HG03103 (cell line): ENCODE measurements at regions not wholly inside any gene's neighbourhood (a gene's known extent, or its start where the extent isn't known, plus 50 kb on each side); places are given as distances from the start of the nearest gene placed in this dataset.

Experiments
- ATAC-seq: cut with Tn5 transposase; IDR thresholded peaks from one replicate; pipeline ENCODE4 v1.9.1; 2021; ENCODE audit warnings: low read depth; ENCODE audit not compliant: unreplicated experiment

- no peak for ATAC-seq
Observed at GRCh38 chr10:3526727-3527501, 258.1 kb downstream of the KLF6 start.

DNA sequence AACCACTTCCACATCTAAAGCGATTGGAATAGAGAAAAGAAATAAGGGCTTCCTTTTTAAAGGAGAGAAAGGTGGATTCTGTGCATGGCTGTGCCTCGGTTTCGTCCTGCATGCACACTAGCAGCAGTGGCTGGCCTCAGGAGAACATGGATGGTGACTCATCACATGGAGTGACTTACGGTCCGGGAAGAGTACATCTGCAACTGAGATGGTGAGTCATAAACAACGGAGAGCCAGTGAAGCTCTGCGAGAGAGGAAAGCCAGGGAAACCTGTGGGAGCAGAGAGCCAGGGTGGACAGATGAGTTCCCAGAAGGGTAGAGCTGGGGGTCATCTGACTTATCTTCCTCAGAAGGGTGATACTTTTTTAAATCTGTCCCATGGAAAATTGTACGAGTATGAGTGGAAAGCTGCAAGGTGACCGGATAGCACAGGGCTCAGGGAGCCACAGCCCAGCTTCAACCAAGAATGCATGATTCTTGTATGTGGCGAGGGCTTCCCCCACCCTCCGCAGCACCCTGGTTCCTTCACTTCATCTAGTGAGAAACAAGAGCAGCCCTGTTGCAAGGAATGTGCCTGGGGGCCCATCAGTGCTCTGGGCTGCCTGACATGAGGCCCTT lies 259.1 kb downstream of the KLF6 start:
- no peak for ATAC-seq

- ATAC-seq = no peak
Observed at GRCh38 chr10:3524086-3524960, 260.7 kb downstream of the KLF6 start.

GRCh38 chr10:3523309-3524050 lies 261.5 kb downstream of the KLF6 start:
- ATAC-seq = no peak

DNA sequence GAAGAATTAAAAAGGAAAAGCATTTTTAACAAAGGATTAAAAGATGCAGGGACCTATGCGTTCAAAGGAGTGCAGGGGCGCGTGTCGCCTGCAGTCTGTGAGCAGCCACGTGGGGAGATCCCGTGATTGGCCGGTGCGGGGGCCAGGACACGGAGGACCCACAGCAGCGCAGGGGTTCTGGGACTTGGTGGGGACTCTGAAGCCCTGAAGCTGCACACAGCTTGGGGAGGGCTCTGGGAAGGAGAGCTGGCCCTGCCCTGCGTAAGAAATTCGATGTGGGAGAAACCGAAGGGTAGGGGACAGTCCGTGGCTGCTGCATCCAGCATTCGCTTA lies 268.1 kb downstream of the KLF6 start:
- no peak for ATAC-seq

DNA sequence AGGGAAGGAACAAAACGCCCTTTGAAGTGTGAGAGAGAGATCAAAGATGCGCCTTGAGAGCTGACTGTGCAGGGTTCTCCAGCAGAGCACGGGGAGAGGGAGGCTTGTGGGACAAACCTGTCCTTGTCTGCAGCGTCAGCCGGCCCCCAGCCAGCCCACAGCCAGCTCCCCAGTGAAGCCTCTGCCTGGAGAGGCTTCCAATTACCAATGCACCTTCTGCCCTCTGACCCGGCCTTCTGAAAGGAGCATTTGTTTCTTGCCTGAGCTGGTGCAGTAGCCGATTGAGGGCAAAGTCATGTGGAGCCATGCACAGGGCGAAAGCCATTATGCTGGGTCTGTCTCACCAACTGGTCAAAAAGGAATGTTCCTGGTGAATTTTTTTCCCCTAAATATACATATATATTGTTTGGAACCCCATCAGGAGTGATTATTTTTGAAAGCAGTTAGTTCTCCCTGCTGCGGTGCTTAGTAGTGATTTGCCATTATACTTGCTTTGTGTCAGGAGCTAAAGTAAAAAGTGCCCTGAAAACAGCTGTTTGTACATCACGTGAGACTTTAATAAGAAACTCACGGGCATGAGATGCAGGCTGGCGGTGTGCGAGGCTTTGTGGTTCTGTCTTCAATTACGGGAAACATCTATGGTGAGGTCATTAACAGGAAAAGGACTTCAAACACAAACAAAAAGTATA lies 268.6 kb downstream of the KLF6 start:
- no peak for ATAC-seq

- ATAC-seq = no peak
Observed at GRCh38 chr10:3514691-3515090, 270.3 kb downstream of the KLF6 start.

- ATAC-seq = no peak
Observed at GRCh38 chr10:3512263-3512662, 272.7 kb downstream of the KLF6 start.

- no peak for ATAC-seq
Observed at GRCh38 chr10:3511483-3511882, 273.5 kb downstream of the KLF6 start.

DNA sequence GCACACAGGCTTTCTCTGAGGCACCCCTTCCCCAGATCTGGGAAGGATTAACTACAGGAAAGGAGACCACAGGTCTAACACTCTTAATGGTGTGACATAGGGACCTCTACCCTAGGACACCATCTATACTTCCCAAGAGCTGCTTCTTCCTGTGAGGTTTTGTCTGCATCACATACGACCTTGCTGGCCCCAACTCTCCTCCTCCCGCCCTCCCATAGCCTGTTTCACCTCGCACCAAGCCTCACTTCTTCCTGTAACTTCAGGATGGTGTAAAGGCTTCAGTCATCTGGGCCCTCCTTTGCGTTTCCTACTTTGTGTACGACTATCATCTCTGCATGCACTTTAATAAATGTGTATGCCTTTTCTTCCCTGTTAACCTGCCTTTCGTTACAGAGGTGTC lies 274.3 kb downstream of the KLF6 start:
- no peak for ATAC-seq

DNA sequence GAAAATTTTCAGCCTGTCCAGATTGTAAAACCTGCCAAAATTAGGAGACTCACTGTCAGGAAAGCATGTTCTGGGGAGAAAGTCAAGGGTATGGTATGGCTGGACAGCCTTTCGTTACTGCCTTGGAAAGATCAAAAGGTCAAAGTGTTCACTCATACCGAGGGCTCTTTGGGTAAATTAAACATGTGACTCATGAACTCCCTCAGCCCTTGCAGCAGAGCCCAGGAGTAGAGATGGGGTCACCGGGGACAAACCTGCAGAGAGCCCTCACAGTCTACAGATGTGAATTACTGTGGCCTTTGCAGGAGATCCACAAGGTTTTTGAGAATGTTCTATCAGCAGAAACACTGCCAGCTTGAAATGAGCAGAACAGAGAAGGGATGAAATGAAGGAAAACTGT lies 275.7 kb downstream of the KLF6 start:
- ATAC-seq = no peak

- no peak for ATAC-seq
Observed at GRCh38 chr10:3503299-3503698, 281.7 kb downstream of the KLF6 start.

DNA sequence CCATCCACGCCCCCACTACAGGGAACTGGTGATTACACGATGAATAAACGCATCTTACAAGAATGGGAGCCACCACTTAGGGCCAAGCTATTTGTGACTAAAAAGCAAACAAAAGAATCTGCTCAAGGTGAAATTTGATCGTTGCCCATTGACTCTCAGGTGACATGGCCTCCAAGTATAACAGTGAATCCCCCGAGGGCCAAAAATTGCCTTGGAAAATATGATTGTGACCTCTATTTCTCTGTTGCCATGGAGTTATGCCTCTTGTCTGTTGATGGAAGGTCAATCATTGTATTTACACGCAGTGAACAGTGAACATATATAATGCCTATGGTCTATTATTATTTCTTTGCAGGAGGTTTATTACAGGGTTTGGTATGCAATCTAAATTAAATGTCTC lies 282.3 kb downstream of the KLF6 start:
- no peak for ATAC-seq

GRCh38 chr10:3500408-3500856 lies 284.6 kb downstream of the KLF6 start:
- ATAC-seq = no peak

GRCh38 chr10:3499120-3499519 lies 285.9 kb downstream of the KLF6 start:
- no peak for ATAC-seq

DNA sequence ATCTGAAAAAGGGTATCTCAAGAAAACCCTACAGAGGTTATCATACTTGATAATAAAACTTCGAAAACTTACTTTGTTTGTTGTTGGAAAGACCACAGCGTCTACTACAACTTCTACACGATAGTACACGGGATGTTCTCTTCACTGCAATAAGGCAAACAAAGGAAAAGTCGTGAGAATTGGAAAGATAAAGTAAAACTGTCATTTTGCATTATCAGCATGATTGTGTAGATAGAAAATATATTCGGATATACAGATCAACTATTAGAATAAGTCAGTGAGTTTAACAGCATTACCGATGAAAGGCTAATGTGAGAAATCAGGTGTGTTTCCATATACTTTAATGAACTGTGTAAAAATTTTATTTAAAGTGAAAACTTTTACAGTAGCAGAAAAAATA lies 287.4 kb downstream of the KLF6 start:
- ATAC-seq = no peak

DNA sequence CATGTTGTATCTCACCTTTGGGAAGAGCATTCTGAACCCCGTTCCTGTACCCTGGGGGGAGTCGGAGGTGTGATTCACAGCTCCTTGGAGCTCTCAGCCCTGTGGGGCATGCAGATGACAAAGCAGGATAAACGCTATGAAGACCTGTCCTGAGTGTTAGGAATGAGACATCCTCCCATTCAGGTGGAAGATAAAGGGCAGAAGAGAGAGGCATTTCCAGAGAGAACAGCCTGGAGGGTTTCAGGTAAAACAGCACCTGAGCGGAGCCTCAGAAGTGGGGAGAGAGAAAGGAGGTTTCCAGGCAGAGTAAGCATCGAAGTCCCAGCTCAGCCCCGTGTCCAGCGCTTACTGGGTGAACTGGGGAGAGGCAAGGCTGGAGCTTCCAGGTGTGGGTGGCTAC lies 288.9 kb downstream of the KLF6 start:
- ATAC-seq = no peak

DNA sequence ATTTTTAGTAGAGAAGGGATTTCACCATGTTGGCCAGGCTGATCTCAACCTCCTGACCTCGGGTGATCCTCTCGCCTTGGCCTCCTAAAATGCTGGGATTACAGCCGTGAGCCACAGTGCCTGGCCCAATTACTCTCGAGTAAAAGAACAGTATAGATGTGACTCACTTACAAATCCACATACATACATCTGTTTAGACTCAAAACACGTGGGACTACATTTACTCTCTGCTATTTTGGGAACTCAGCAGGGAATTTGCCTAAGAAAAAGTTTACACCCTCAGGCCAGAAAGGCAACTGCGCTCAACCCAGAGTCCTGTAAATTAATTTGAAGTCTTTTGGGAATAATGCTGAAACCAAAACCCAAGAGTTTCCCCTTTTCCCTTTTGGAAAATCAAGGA lies 289.7 kb downstream of the KLF6 start:
- no peak for ATAC-seq

- ATAC-seq = no peak
Observed at GRCh38 chr10:3494838-3495230, 290.2 kb downstream of the KLF6 start.

DNA sequence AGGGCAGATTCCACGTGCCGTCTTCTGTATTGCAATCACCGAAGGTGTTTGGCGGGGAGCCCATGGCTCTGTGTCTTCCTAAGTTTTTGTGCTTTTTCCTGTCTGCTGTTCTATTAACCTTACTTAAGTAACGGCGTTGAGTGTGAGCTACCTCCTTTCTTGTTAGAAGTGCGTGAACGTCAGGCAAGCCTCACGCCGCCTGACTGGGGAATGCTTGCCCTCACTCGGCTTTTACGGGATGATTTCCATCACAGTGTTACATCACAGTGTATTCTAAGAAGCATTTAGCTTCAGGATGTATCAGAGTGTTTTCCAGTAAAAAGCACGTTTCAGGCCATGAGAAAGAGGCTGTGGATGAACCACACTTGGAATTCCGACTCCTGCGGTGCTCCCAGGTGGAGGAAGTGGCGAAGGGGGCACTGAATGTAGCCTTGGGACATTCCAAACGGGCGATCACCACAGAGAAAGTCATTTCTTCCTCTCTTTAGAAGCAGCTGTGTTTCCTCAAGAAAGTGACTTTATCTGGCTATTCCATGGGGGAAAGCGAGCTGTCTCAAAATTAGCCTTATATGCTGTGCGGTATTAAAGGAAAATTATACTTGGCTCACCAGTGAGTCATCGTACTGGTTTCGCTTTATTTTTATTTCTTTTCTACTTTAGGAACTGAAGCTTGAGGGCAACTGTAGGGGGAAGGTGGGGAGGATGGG lies 290.7 kb downstream of the KLF6 start:
- no peak for ATAC-seq
